ENCODE measurements at regions not wholly inside any gene's neighbourhood (a gene's known extent, or its start where the extent isn't known, plus 50 kb on each side); places are given as distances from the start of the nearest gene placed in this dataset.

GRCh38 chr5:125411744-125412560, 665.5 kb upstream of the ZNF608 start:
- no peak for DNase-seq (ENCODE audit: low read depth in 1 of 2, low spot score in 1 of 2)
- 83% methylated on average over 16 of the region's 16 CpGs for WGBS (ENCODE audit: missing lambda C conversion rate)
- no peak for ATAC-seq
- ChIA-PET CTCF (interaction anchor here (0.7 to 1.6 kb wide), 5 partner anchors 11 to 482 kb away, joined by 3 to 4 read pairs (median 3); no protein-coding TSS in a partner anchor), POLR2A (no interaction called here)
- no peak overlapping the region for H3K4me2 ChIP-seq
- H3K4me3 ChIP-seq, result no peak overlapping the region
- 0 out of 6 replicates have a peak overlapping the region, but pooled peaks of 1 of the 2 experiments have one; percentile 3 for H3K27ac ChIP-seq
- no peak for FAIRE-seq
- peaks cover 37% of the 10 kb centered on the region for H3K4me1 ChIP-seq
- no peaks in the 10 kb centered on the region; the same call in 2 of the 3 replicates for H3K9me3 ChIP-seq
- no peak for TF ChIP-seq RARB (CRISPR knock-in tag; IDR thresholded peaks at IDR 0.05)
- no peak for TF ChIP-seq TP53 (CRISPR knock-in tag; IDR thresholded peaks at IDR 0.05)
- TF ChIP-seq SREBF2 (IDR thresholded peaks at IDR 0.05), result no peak
- no peak for TF ChIP-seq POLR2AphosphoS2 (conservative IDR thresholded peaks at IDR 0.05; ENCODE audit: low read length)
- TF ChIP-seq FOXS1 (CRISPR knock-in tag; IDR thresholded peaks at IDR 0.05), result no peak
- no peak for TF ChIP-seq HDAC2 (IDR thresholded peaks at IDR 0.05)
- no peak for TF ChIP-seq ESRRA (IDR thresholded peaks at IDR 0.05; ENCODE audit: borderline replicate concordance, low read length)
- no peak for TF ChIP-seq NFE2L2 (conservative IDR thresholded peaks at IDR 0.05; ENCODE audit: low read length)
- no peak for TF ChIP-seq EHMT2 (IDR thresholded peaks at IDR 0.05; ENCODE audit: low read depth)
- TF ChIP-seq RCOR1 (IDR thresholded peaks at IDR 0.05; ENCODE audit: low read depth, low read length), result no peak
- TF ChIP-seq, protein P1, sequence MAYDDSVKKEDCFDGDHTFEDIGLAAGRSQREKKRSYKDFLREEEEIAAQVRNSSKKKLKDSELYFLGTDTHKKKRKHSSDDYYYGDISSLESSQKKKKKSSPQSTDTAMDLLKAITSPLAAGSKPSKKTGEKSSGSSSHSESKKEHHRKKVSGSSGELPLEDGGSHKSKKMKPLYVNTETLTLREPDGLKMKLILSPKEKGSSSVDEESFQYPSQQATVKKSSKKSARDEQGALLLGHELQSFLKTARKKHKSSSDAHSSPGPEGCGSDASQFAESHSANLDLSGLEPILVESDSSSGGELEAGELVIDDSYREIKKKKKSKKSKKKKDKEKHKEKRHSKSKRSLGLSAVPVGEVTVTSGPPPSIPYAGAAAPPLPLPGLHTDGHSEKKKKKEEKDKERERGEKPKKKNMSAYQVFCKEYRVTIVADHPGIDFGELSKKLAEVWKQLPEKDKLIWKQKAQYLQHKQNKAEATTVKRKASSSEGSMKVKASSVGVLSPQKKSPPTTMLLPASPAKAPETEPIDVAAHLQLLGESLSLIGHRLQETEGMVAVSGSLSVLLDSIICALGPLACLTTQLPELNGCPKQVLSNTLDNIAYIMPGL (CRISPR knock-in tag; IDR thresholded peaks at IDR 0.05; ENCODE audit: borderline replicate concordance), result no peak
- TF ChIP-seq POLR2A (IDR thresholded peaks at IDR 0.05; ENCODE audit: low read length), result no peak
- TF ChIP-seq CHD2 (IDR thresholded peaks at IDR 0.05; ENCODE audit: low read length, partially characterized antibody), result no peak
- no peak for TF ChIP-seq FOSL2 (IDR thresholded peaks at IDR 0.05)
- no peak for TF ChIP-seq FOSL2 (CRISPR knock-in tag; IDR thresholded peaks at IDR 0.05)
- no peak for TF ChIP-seq MYC (IDR thresholded peaks at IDR 0.05; ENCODE audit: borderline replicate concordance, low read length)

DNA sequence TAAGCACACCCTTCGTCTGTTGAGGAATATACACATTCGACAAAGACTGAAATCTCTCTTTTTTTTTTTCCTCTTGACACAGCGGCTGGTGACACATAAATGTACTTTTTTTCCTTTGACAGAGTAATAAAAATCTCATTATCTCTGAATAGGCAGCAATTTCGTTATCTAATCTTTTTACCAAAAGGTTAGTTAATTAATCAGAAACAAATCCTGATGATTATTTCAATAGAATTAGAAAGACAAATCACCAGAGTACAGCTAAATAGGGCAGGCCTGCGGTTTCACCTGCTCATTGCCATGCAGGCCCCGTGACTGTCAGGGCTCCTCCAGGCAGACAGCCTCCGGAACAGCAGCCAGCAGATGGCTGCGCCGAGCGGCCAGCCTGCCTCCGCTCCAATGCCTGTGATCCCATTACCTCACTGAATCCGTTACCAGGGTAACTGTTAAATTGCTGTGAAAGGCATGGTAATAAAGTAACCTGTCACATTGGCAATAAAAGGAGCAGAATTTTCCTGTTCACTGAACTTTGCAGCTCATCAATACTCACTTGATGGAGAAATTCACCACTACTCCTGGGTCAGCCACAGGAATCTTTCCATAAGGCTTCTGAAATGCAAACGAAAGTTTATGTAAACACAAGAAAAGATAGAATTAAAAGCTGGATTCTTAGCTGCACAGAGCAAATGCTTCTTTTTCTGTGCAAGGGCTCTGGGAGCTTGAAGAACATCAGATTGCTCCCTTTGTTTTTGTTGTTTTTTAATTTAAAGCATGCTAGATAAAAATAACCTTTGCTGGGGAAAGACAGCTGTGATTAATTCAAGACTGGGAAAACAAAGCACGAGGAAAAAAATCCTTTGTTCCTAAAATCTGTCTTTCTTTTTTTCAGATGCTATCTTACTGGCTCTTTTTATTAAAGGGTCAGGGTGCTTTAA, 666.4 kb upstream of the ZNF608 start:
- 62% methylated on average over 10 of the region's 14 CpGs for WGBS (ENCODE audit: missing lambda C conversion rate)
- FAIRE-seq, result no peak
- peak; percentile 9 to 34 for DNase-seq (ENCODE audit: low read depth in 1 of 2, low spot score in 1 of 2)
- Histone ChIP-seq H3K4me3 (no peak overlapping the region), H3K4me1 (peaks cover 37% of the 10 kb centered on the region), H3K27ac (no peak overlapping the region), H3K4me2 (peak overlapping the region; percentile 29; the same call in 1 of the 3 replicates), H3K9me3 (no peaks in the 10 kb centered on the region)
- CTCF ChIA-PET, result interaction anchor here (0.9 to 1.6 kb wide), 5 partner anchors 12 to 348 kb away, joined by 3 to 4 read pairs (median 3); no protein-coding TSS in a partner anchor
- POLR2A ChIA-PET, result no interaction called here
- peak; percentile 60 to 85; a peak in 3 of 6 replicates for ATAC-seq
- TF ChIP-seq RAD21 (conservative IDR thresholded peaks at IDR 0.05 in 1 of 2, IDR thresholded peaks at IDR 0.05 in 1 of 2) (peak in 1 of 2 experiments; percentile 22; a peak in 1 of 5 replicates), PBX3 (IDR thresholded peaks at IDR 0.05) (no peak)
